NB4 (cell line): ENCODE measurements at regions not wholly inside any gene's neighbourhood (a gene's known extent, or its start where the extent isn't known, plus 50 kb on each side); places are given as distances from the start of the nearest gene placed in this dataset.

Source experiments
- CTCF ChIP-seq: IDR thresholded peaks from one replicate; pipeline ENCODE4 v1.5.1; 2012; ENCODE audit warnings: low read depth, low read length
- MAX ChIP-seq: IDR thresholded peaks from 2 replicates; pipeline ENCODE4 v1.6.1; 2011; ENCODE audit warnings: low read depth, low read length

GRCh38 chr17:63311416-63311937 lies 134.6 kb downstream of the CYB561 start:
- TF ChIP-seq CTCF (no peak), MAX (no peak)
